COLO668 (cell line): ENCODE measurements at regions not wholly inside any gene's neighbourhood (a gene's known extent, or its start where the extent isn't known, plus 50 kb on each side); places are given as distances from the start of the nearest gene placed in this dataset.
"Not testable (repeated sequence)": the region's sequence is repeated elsewhere in the genome, so short reads cannot be mapped to it uniquely, and the experiment has no call there.

Source experiments
- DNase-seq: peaks from one replicate; lab custom pipeline; 2025; ENCODE audit not compliant: unreplicated experiment; lab: John Stamatoyannopoulos, UW

DNA sequence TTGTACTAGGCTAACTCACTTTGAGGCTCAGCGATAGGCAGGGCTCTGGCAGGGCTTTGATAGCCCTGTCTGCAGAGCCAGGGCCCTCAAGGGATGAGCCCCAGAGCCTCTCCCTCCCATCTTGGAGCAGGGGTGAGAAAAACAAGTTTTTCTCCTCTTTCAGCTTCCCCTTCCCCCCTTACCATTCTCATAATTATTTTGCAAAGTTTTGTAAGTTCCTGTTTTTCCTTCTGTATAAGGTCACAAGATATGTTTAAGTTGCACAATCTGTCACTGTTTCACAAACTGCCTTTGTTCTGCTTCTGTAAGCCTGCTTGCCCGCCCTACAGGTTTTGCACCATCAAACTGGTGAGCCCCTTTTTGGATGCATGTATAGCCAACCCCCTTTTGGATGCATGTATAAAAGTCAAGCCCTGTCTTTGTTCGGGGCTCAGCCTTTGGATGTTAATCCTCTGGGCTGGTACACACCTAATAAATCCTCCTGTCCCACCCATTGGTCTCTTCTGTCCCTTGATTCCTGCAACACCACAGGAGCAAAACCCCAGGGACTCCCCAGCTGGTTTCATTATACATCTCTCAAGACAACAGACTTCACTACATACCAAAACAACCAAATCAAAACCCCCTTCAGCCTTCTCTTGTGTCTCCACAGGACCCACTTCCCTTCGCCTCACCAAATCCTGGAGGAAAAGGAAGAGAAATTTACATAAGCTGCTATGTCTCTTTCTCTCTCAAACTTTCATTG, 52.5 kb upstream of the RESF1 start:
- DNase-seq: no peak

DNA sequence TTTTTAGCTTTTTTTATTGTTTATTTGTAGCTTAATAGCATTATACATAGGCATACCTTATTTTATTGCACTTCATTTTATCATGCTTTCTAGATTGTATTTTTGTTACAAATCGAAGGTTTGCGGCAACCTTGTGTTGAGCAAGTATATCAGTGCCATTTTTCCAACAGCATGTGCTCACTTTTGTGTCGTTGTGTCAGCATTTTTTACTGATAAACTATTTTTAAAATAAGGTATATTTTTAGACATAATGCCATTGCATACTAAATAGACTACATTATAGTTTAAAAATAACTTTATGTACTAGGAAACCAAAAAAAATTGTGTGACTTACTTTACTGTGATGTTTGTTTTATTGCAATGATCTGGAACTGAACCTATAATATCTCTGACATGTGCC, 56.2 kb upstream of the RESF1 start:
- no peak for DNase-seq

DNA sequence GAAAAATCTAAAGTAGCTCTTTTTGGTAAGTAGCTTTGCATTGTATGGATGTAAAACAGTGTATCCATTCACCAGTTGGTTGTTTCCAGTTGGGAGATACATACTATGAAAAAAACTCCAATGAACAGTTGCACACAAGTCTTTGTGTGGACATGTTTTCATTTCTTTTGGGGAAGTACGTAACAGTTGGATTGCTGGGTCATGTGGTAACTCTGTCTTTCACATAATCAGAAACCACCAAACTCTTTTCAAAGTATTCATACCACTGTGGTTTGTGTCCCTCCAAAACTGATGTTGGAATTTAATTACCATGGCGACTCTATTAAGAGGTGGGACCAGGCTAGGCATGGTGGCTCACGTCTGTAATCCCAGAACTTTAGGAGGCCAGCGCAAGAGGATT, 58.9 kb upstream of the RESF1 start:
- no peak for DNase-seq

DNA sequence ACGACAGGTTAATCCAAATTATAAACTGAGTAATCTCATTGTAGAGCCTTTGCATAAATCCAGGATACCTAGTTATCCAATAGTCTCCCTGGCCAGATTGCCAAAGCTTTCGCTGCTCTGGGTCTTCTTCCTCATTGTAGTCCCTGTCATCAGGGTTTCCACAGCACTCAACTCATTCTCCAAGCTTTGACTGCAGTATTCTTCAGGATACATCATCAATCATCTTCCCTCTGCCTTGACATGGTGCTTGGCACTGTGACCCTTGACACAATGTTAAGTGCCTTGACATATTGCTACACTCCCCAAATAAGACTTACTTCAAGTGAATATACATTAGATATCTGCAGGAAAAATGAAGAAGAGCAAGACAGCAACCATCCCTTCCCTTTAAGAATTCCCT, 60.1 kb upstream of the RESF1 start:
- DNase-seq: no peak

DNA sequence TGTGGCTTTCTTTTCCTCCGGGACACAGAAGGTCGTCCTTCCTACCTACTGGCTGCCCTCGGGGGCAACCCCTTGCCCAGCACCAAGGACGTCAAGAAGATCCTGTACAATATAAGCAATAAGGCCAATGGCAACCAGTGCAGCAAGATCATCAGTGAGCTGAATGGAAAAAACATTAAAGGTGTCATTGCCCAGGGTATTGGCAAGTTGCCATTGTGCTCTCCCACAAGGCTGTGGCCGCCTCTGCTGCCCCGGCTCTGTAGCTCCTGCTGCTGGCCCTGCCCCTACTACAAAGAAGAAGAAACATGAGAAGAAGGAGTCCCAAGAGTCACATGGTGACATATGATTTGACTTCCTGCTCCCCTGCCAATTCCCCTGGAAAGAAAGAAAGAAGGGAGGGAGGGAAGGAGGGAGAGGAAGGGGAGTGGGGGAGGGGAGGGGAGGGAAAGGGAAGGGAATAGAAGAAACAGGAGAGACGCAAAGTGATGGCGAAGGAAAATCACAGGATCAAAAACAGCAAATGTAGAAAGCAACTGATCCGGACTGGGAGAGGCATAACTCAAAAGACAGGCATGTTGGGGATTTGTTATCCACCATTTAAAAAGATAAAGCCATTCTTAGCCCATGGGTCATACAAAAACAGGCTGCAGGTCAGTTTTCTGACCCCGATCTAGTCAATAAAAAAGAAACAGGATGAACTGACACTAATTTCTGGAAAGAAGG, 61.3 kb upstream of the RESF1 start:
- DNase-seq: peak; percentile 41

DNA sequence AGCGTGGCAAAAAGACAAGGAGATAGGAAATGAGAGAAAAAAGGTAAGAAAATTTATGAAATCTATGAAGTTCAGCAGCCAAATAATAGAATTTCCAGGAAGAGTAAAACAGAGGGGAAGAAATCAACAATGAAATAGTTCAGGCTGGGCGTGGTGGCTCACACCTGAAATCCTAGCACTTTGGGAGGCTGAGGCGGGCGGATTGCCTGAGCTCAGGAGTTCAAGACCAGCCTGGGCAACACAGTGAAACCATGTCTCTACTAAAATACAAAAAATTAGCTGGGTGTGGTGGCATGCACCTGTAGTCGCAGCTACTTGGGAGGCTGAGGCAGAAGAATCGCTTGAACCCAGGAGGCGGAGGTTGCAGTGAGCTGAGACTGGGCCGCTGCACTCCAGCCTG, 62.1 kb upstream of the RESF1 start:
- not testable (repeated sequence) for DNase-seq

DNA sequence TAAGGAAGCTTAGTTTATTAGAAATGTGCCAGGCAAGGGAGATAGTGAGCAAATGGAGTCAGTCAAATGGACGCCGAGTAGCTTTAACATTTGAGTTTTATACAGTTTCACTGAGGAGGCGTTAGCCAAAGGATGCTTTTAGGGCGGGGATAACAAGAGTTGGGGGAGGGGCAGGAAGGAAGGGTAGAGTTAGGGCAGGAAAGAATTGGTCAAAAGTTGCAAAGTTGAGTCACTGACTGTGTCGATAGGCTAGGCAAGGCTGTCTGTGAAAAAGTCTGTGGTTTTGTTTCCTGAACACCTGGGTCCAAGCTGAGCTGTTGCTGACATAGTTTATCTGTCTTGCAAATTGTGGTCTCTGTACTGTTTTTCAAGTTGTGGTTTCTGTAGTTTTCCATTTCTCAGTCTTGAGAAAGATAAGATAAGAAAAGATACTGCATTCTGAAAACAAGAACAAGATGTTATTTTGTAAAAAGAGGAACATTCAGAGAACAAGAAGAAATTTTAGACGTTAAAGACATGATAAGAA, 62.6 kb upstream of the RESF1 start:
- DNase-seq: no peak

DNA sequence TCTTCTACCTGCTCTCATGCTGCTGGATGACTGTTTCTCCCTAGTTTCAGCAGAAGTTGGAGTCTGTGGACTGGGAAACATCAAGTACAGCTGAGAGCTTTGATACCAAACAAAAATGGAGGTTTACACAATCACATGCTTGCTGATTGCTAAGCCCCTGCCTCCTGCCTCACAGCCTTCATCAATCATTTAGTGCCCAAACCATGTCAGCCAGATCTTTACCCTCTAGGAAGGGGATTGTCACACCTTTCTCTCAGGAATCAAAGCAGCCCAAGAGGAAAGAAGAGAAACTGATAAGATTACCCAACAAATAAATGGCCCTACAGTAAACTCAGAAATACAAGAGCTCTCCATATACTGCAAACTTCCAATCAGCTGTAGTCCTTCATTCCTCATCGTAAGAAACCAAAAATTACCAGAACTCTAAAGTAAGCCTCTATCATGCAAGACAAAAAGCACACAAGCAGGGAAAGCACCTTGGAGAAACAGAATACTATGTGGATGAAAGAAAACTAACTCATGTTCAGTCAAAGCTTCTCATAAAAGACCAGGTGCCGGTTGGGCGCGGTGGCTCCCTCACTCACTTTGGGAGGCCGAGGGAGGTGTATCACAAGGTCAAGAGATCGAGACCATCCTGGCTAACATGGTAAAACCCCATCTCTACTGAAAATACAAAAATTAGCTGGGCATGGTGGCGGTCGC, 63.6 kb upstream of the RESF1 start:
- DNase-seq: no peak

DNA sequence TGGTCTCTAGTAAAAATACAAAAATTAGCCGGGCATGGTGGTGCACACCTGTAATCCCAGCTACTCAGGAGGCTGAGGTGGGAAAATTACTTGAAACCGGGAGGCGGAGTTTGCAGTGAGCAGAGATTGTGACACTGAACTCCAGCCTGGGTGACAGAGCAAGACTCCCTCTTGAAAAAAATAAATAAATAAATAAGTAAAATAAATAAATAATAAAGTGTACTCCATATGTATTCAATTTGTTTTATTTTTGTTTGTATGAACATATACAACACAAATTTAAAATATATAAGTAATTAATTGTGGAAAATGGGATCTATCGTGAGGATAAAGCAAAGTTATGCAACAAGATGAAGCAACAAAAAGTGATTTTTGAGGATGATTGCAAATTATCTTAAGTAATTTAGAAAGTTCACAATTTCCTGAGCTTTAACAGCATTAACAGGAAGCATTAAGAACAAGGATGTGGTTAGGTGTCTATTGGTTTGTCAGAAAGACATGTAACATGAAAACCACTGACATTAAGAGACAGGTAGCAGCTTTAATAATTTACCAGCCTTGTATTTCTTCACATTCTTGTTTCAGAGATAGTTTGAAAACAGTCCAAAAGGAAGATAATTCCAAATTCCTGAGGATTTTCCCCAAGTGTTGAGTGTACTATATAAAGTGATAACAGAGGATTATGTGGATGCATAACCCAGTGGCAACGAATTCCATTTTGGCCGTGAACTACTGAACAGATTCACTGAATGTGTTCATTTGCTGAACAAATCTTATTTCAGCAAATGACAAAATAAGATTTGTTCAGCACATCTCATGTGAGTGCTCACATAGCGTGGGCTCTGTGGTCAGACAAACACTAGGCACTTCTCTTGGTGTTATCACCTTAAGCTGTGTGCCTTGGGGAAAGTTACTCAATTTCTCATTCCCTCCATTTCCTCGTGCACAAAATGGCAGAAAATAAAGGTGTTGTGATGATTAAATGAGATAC, 68.6 kb upstream of the RESF1 start:
- DNase-seq: no peak

DNA sequence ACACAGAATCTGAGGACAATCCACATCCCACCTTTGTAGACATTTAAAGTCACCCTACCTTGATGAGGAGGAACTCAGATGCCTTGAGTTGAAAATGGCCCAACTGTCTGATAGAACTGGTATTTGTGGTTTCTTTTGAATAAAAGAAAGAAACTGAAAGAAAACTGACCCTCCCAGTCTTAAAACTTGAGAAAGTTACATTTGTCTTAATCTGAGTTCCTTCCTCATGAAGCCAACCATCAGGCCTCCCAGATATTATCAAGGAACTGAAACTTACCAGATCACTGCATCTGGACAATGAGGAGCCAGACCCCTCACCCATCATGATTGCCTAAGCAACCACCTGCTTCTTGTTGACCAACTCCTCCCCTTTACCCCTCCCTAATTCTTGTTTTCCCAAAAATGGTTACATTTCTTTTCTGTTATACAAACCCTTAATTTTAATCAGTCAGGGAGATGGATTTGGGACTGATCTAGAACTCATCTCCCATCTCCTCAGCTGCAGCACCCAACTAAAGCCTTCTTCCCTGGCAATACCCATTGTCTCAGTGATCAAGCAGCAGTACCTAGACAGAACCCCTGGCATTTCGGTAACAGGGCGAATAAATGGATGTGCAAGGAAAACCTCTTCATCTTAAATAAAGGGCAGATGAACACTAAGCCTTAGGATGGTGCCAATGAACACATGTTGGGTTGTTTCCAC, 72.0 kb upstream of the RESF1 start:
- no peak for DNase-seq

DNA sequence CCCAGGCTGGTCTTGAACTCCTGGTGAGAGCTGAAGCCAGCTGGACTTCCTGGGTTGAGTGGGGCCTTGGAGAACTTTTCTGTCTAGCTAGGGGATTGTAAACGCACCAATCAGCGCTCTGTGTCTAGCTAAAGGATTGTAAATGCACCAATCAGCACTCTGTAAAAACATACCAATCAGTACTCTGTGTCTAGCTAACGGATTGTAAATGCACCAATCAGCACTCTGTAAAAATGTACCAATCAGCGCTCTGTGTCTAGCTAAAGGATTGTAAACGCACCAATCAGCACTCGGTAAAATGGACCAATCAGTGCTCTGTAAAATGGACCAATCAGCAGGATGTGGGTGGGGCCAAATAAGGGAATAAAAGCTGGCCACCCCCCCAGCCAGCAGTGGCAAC, 76.5 kb upstream of the RESF1 start:
- DNase-seq: not testable (repeated sequence)

DNA sequence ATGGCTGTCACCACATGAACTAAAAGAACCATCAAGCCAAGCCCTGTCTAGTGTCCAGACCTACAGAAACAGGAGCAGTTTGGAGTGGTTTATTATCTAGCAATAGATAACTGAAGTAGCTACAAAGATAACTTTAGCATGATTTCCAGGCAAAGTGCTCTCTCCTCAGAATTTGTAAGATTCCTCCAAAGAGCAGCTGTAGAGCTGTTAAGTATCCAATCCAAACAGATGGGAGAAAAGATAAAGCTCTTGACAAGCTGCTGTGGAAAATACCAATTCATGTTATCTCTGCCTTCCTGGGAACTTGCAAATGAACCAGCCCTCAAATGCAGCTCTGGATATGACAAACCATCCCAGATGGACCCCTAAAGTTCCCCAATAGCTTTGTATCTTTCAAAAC, 78.9 kb upstream of the RESF1 start:
- no peak for DNase-seq

DNA sequence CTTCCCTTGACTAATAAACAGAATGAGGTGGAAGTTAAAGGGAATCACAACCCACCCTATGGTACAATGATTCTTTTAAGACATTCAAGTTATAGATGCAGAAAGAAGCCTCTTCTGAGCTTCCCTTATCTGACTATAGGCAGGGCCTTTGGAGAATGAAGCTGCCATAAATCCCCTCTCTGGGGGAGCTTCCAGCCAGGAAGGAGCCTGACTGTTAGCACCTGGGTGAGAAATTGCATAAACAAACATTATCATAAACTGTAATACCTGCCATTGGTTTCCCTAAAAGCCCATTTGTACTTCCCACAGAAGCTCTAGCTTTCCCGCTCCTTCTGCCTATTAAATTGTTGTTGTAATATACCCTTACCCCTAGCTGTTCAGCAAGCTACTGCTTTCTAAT, 81.3 kb upstream of the RESF1 start:
- no peak for DNase-seq

DNA sequence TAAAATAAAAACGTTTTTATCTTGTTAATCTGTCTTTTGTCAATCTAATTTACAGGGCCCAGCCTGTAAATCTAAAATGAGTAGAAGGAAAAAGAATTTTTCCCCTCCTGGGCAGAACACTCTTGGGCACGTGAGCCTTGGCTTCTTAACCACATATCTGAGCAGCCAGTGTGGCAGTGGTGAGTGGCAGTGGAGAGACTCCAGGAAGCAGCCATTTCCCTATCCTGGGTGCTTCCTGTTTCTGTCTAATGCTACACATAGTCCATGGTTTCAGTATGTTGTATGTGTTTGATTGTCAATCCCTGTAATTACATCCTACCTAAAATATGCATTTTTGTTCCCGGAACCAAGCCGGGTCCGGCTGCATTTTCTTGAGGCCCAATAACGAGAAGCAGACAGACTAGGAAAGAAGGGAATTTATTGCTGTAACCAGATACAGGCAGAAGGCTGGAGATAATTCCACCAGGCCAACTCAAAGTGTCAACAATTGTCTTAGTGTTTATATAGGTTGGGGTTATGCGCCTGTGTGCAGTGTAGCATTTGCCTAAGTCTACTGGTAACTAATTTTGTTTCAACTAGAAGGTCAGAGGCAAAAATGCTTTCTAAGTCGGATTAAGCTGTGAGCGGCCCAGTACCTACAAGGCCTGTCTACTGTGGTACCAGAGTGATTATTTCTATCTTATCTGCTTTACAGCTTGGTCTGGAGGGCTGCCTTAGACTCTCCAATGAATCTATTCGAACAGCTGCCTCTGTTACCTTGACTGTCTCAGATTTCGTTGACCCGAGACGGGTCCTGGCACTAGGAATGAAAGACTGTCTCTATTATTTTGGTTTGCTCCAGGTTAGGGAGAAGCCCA, 82.4 kb upstream of the RESF1 start:
- DNase-seq: peak; percentile 26

DNA sequence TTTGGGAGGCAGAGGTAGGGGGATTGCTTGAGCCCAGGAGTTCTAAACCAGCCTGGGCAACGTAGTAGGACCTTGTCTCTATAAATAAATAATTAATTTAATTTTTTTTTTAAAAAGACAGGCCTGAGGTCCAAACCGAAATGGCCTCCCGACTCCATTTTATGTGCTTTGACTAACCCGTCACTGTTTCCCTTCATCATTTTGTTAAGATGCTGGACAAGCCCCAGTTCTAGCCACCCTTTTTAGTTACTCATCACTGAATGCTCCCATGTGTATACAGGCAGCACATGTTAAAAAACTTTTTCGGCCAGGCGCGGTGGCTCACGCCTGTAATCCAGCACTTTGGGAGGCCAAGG, 83.6 kb upstream of the RESF1 start:
- DNase-seq: no peak

DNA sequence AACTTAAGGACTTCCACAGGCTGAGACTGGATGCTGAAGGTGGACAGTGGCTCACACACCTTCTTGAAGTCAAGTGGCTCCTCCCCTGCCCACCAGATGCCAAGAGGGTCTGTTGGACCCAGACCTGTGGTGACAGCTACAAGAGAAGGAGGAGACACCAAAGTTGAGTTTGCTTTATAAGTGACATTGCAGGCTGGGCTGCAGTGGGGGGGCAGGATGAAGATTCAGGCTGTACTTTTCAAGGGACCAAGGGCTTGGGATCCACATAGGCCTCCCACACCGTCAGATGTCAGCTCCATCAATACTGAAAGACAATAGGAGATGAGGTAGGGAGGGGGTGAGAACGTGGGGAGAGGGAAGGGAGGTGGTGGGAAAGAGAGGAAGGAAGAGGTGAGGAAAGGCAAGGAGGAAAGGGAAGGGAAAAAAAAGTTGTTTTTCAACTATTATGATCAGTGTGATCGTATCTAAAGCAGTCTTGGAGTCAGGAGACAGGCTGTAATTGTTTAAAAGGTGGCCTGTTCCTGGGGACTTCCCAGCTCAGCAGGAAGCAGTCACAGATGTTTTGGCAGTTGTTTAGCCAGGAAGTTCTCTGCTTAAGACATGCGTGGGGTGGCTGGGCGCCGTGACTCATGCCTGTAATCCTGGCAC, 84.1 kb upstream of the RESF1 start:
- no peak for DNase-seq

DNA sequence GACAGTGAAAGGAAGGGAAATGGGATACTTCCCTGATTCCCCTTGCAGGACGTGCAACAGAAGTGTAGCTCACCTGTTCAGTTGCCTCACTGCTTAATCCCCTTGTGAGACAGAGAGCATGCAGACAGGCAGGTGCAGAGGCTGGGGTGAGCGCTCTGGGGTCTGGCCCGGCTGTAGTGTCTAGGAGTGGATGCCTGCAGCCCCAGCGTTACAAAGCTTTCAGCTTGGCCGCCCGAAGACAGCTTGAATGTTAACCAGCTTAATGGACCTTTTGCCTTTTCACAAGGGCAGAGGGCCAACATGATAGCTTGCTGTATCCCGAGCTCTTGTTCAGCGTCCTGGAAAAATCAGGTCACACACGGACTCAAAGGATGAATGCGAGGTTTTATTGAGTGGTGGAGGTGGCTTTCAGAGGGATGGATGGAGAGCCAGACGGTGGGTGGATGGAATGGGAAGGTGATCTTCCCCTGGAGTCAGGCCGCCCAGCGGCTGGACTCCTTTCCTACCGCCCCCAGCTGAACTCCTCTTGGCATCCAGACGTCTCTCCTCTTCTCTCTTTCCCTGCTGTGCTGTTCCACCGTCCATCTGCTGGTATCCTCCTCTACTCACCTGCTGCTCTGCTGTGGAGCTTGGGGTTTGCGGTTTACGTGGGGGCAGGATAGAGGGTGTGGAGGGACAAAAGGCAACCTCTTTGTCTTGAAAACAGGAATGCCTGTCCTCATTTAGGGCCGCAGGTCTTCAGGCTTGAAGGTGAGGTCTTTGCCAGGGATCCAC, 86.2 kb upstream of the RESF1 start:
- no peak for DNase-seq

DNA sequence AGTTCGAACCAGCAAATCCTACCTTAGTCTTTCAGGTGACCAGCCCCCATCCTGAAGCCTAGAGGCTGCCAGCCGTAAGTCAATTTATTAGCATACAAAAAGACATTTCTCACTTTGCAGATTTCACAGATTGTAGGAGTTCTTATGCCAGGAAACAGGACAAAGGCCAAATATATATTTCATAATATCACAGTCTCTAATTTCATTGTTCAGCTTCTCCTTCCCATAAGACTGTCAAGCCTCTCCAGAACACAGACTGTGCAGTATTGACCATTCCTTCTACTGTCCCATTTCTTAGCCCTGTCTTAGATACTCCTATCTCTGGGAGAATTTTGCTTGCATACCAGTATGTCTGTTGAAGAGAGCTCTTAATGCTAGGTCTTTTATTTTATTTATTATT, 89.2 kb upstream of the RESF1 start:
- DNase-seq: no peak
